Duodenal mucosa (tissue), 2 donors: ENCODE measurements at regions not wholly inside any gene's neighbourhood (a gene's known extent, or its start where the extent isn't known, plus 50 kb on each side); places are given as distances from the start of the nearest gene placed in this dataset.
A peak's percentile ranks its signal among the peaks of the same experiment; 100 is the strongest.
"Not testable (repeated sequence)": the region's sequence is repeated elsewhere in the genome, so short reads cannot be mapped to it uniquely, and the experiment has no call there.

ENCODE experiments used
- H3K27ac ChIP-seq: one replicate; pipeline ENCODE4 v1.7.0; 2013; ENCODE audit warnings: low read depth, low read length
- H3K27me3 ChIP-seq, 2 donors: one replicate each; pipeline ENCODE4 v1.7.0; 2013; ENCODE audit warnings: low read length in 2 of 2, control low read depth in 1 of 2; ENCODE audit not compliant: insufficient read depth in 2 of 2, control insufficient read depth in 1 of 2
- H3K36me3 ChIP-seq, 2 donors: one replicate each; pipeline ENCODE4 v1.7.0; 2013; ENCODE audit warnings: low read length in 2 of 2, control low read depth in 1 of 2; ENCODE audit not compliant: insufficient read depth in 2 of 2, control insufficient read depth in 1 of 2
- H3K4me1 ChIP-seq, 2 donors: one replicate each; pipeline ENCODE4 v1.7.0; 2013; ENCODE audit warnings: low read length in 2 of 2, control low read depth in 1 of 2; ENCODE audit not compliant: insufficient read depth in 2 of 2, control insufficient read depth in 1 of 2
- H3K4me3 ChIP-seq, 2 donors: one replicate each; pipeline ENCODE4 v1.7.0; 2013; ENCODE audit warnings: low read length in 2 of 2, low read depth in 1 of 2
- H3K9ac ChIP-seq, 2 donors: one replicate each; pipeline ENCODE4 v1.7.0; 2013; ENCODE audit warnings: low read length in 2 of 2, low read depth in 1 of 2
- H3K9me3 ChIP-seq, 2 donors: one replicate each; pipeline ENCODE4 v1.7.0; 2013; ENCODE audit warnings: low read length in 2 of 2, control low read depth in 1 of 2; ENCODE audit not compliant: control insufficient read depth in 1 of 2

DNA sequence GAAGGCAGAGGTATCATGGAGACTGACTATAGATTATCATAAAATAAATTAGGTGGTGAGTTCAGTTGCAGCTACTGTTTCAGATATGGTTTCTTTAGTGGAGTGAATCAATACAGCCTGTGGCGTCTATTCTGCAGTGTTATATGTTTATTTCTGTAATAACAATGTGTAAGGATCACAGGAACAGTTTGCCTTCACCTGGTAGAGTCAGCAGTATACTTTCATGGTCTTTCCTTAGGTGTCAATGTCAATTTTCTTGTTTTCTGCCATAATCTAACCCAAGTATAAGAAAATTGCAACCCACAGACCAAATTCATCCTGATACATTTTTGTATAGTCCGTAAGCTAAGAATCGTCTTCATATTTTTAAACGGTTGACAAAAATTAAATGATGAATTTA, 140.4 kb upstream of the ATF7IP start:
- Histone ChIP-seq H3K9me3 (peaks cover 0 to 2% of the 10 kb centered on the region in 2 donors), H3K9ac (no peak overlapping the region), H3K36me3 (no peaks in the 10 kb centered on the region), H3K27ac (no peak overlapping the region), H3K27me3 (no peaks in the 10 kb centered on the region), H3K4me3 (no peak overlapping the region), H3K4me1 (no peaks in the 10 kb centered on the region)

GRCh38 chr12:14235176-14235575, 130.3 kb upstream of the ATF7IP start:
- not testable (repeated sequence) for H3K4me3 ChIP-seq, H3K27me3 ChIP-seq, H3K9ac ChIP-seq, H3K4me1 ChIP-seq, H3K36me3 ChIP-seq, H3K27ac ChIP-seq
- peaks cover 9 to 10% of the 10 kb centered on the region in 2 donors for H3K9me3 ChIP-seq

GRCh38 chr12:14236641-14237040, 128.8 kb upstream of the ATF7IP start:
- peaks cover 10 to 13% of the 10 kb centered on the region in 2 donors for H3K4me1 ChIP-seq
- not testable (repeated sequence) for H3K27me3 ChIP-seq, H3K36me3 ChIP-seq, H3K9me3 ChIP-seq, H3K4me3 ChIP-seq, H3K9ac ChIP-seq, H3K27ac ChIP-seq

- no peaks in the 10 kb centered on the region for H3K36me3 ChIP-seq
- peaks cover 2 to 3% of the 10 kb centered on the region in 2 donors for H3K9me3 ChIP-seq
- H3K4me3 ChIP-seq = no peak overlapping the region
- no peaks in the 10 kb centered on the region for H3K27me3 ChIP-seq
- H3K9ac ChIP-seq = no peak overlapping the region
- no peak overlapping the region for H3K27ac ChIP-seq
- H3K4me1 ChIP-seq = peaks cover 10 to 13% of the 10 kb centered on the region in 2 donors
Observed at GRCh38 chr12:14238221-14238792, 127.2 kb upstream of the ATF7IP start.

DNA sequence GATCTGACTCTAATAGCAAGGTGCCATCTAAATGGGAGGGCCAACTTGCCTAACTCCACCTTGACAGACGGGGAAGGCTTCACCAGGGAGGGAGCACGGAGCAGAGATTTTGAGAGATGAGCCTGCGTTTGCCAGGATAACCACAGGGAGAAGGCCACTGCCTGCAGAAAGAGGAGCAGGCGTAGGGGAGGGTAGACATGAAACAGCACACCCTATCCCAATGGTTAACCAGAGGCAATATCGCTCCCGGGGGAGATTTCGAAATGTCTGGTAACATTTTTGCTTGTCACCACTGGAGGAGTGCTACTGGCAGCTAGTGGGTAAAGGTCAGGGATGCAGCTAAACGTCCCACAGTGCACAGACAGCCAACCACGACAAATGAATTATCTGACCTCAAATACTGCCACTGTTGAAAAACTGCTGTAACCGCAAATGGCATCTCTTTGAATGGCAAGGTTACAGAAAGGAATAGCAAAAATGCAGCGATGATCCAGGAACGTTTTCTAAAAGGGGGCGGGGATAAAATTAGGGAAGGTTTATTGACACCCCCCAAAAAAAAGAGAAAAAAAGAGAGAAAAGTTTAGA, 126.0 kb upstream of the ATF7IP start:
- Histone ChIP-seq H3K27ac (no peak overlapping the region), H3K27me3 (no peaks in the 10 kb centered on the region), H3K9ac (no peak overlapping the region), H3K4me1 (peaks cover 10 to 13% of the 10 kb centered on the region in 2 donors), H3K4me3 (peak overlapping the region; percentile 5 to 43), H3K36me3 (no peaks in the 10 kb centered on the region), H3K9me3 (peaks cover 7 to 13% of the 10 kb centered on the region in 2 donors)

- Histone ChIP-seq H3K27me3 (no peaks in the 10 kb centered on the region), H3K27ac (no peak overlapping the region), H3K4me3 (peak overlapping the region; percentile 43 to 47), H3K9ac (peak overlapping the region in 1 of 2 donors; percentile 34), H3K36me3 (no peaks in the 10 kb centered on the region), H3K4me1 (peaks cover 10 to 13% of the 10 kb centered on the region in 2 donors), H3K9me3 (peaks cover 7 to 16% of the 10 kb centered on the region in 2 donors)
Observed at GRCh38 chr12:14239935-14240872, 125.3 kb upstream of the ATF7IP start.

GRCh38 chr12:14240873-14241220, 124.6 kb upstream of the ATF7IP start:
- H3K9ac ChIP-seq = no peak overlapping the region
- H3K4me1 ChIP-seq = peaks cover 10 to 13% of the 10 kb centered on the region in 2 donors
- peaks cover 7 to 16% of the 10 kb centered on the region in 2 donors for H3K9me3 ChIP-seq
- H3K27me3 ChIP-seq = no peaks in the 10 kb centered on the region
- no peak overlapping the region for H3K27ac ChIP-seq
- H3K4me3 ChIP-seq = no peak overlapping the region
- no peaks in the 10 kb centered on the region for H3K36me3 ChIP-seq

- H3K36me3 ChIP-seq, H3K4me3 ChIP-seq, H3K27ac ChIP-seq, H3K27me3 ChIP-seq, H3K9ac ChIP-seq: not testable (repeated sequence)
- H3K4me1 ChIP-seq = peaks cover 10 to 13% of the 10 kb centered on the region in 2 donors
- peaks cover 5 to 12% of the 10 kb centered on the region in 2 donors for H3K9me3 ChIP-seq
Observed at GRCh38 chr12:14242825-14243224, 122.7 kb upstream of the ATF7IP start.

GRCh38 chr12:14243941-14244340, 121.5 kb upstream of the ATF7IP start:
- H3K9ac ChIP-seq = no peak overlapping the region
- no peaks in the 10 kb centered on the region for H3K36me3 ChIP-seq
- no peak overlapping the region for H3K4me3 ChIP-seq
- H3K4me1 ChIP-seq = peaks cover 10 to 13% of the 10 kb centered on the region in 2 donors
- peaks cover 5 to 12% of the 10 kb centered on the region in 2 donors for H3K9me3 ChIP-seq
- no peaks in the 10 kb centered on the region for H3K27me3 ChIP-seq
- H3K27ac ChIP-seq = no peak overlapping the region
